MCF 10A (cell line): ENCODE measurements at regions not wholly inside any gene's neighbourhood (a gene's known extent, or its start where the extent isn't known, plus 50 kb on each side); places are given as distances from the start of the nearest gene placed in this dataset.
A peak's percentile ranks its signal among the peaks of the same experiment; 100 is the strongest.

Experiments used
- BruUV-seq: library from RNA; stranded (reverse); fragments of 400-500 nt; replicated peaks from 2 replicates; lab custom pipeline; 2021; lab: Mats Ljungman, UMichigan
- CTCF ChIA-PET: fragments of 300-600 bp; sonication (Branson Sonifier 250); formaldehyde crosslinking; extraction: SDS; loops from one replicate; lab custom pipeline; 2021; ENCODE audit warnings: antibody characterized with exemption, inconsistent platforms; lab: Yijun Ruan, JAX
- POLR2A ChIA-PET: fragments of 300-600, 350-650 bp; sonication (Branson Sonifier 250); formaldehyde crosslinking; extraction: SDS; loops from one replicate; lab custom pipeline; 2020; ENCODE audit warnings: antibody characterized with exemption, inconsistent platforms; lab: Yijun Ruan, JAX
- DNase-seq: peaks from one replicate; pipeline ENCODE4 v3.0.0-alpha.2; 2018; ENCODE audit not compliant: unreplicated experiment
- H3K27ac Mint-ChIP-seq: one replicate; pipeline ENCODE4 v1.8.0; 2022; ENCODE audit warnings: mild to moderate bottlenecking, low read depth, mixed read lengths; ENCODE audit not compliant: unreplicated experiment
- H3K27me3 Mint-ChIP-seq: one replicate; pipeline ENCODE4 v1.8.0; 2022; ENCODE audit warnings: mixed read lengths; ENCODE audit not compliant: insufficient read depth, unreplicated experiment
- H3K36me3 Mint-ChIP-seq: one replicate; pipeline ENCODE4 v1.8.0; 2022; ENCODE audit warnings: mild to moderate bottlenecking, moderate library complexity, mixed read lengths; ENCODE audit not compliant: insufficient read depth, unreplicated experiment
- H3K4me1 Mint-ChIP-seq: one replicate; pipeline ENCODE4 v1.8.0; 2022; ENCODE audit warnings: mixed read lengths; ENCODE audit not compliant: insufficient read depth, unreplicated experiment
- H3K4me3 Mint-ChIP-seq: one replicate; pipeline ENCODE4 v1.8.0; 2022; ENCODE audit warnings: mild to moderate bottlenecking, moderate library complexity, mixed read lengths; ENCODE audit not compliant: unreplicated experiment
- H3K9me3 Mint-ChIP-seq: one replicate; pipeline ENCODE4 v1.8.0; 2022; ENCODE audit warnings: mixed read lengths; ENCODE audit not compliant: unreplicated experiment
- intact Hi-C: fragments of 100-400 bp; cut with micrococcal nuclease; formaldehyde crosslinking; loops from 2 replicates; pipeline ENCODE4 v1.14.1; 2022
- TF ChIP-seq, protein P1 (sequence below): fragments of 200-600 bp; IDR thresholded peaks from one replicate; pipeline ENCODE4 v1.8.0; 2022; ENCODE audit warnings: antibody characterized with exemption, mild to moderate bottlenecking; ENCODE audit not compliant: unreplicated experiment

GRCh38 chr3:8368598-8368997, 133.0 kb upstream of the LMCD1 start:
- TF ChIP-seq, protein P1, sequence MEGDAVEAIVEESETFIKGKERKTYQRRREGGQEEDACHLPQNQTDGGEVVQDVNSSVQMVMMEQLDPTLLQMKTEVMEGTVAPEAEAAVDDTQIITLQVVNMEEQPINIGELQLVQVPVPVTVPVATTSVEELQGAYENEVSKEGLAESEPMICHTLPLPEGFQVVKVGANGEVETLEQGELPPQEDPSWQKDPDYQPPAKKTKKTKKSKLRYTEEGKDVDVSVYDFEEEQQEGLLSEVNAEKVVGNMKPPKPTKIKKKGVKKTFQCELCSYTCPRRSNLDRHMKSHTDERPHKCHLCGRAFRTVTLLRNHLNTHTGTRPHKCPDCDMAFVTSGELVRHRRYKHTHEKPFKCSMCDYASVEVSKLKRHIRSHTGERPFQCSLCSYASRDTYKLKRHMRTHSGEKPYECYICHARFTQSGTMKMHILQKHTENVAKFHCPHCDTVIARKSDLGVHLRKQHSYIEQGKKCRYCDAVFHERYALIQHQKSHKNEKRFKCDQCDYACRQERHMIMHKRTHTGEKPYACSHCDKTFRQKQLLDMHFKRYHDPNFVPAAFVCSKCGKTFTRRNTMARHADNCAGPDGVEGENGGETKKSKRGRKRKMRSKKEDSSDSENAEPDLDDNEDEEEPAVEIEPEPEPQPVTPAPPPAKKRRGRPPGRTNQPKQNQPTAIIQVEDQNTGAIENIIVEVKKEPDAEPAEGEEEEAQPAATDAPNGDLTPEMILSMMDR, result no peak
- ChIA-PET POLR2A (no interaction called here), CTCF (no interaction called here)
- Mint-ChIP-seq H3K27ac (no peak overlapping the region), H3K9me3 (no peaks in the 10 kb centered on the region), H3K27me3 (peaks cover 41% of the 10 kb centered on the region), H3K4me1 (peaks cover 8% of the 10 kb centered on the region), H3K4me3 (no peak overlapping the region), H3K36me3 (no peaks in the 10 kb centered on the region)
- no peak for DNase-seq
- no TSS peak for BruUV-seq
- intact Hi-C loops, result no loop called here

GRCh38 chr3:8369638-8370037, 132.0 kb upstream of the LMCD1 start:
- Mint-ChIP-seq H3K9me3 (no peaks in the 10 kb centered on the region), H3K36me3 (no peaks in the 10 kb centered on the region), H3K4me1 (peaks cover 8% of the 10 kb centered on the region), H3K27me3 (peaks cover 35% of the 10 kb centered on the region), H3K4me3 (no peak overlapping the region), H3K27ac (no peak overlapping the region)
- no peak for DNase-seq
- intact Hi-C loops, result no loop called here
- POLR2A ChIA-PET, result no interaction called here
- TF ChIP-seq, protein P1, result no peak
- CTCF ChIA-PET, result no interaction called here
- no TSS peak for BruUV-seq

GRCh38 chr3:8371085-8371551, 130.5 kb upstream of the LMCD1 start:
- Mint-ChIP-seq H3K4me1 (peaks cover 8% of the 10 kb centered on the region), H3K36me3 (no peaks in the 10 kb centered on the region), H3K4me3 (no peak overlapping the region), H3K27ac (no peak overlapping the region), H3K9me3 (peaks cover 4% of the 10 kb centered on the region), H3K27me3 (peaks cover 39% of the 10 kb centered on the region)
- ChIA-PET CTCF (interaction anchor here (0.9 to 1.0 kb wide), 2 partner anchors 24 to 131 kb away, joined by 3 read pairs; no protein-coding TSS in a partner anchor), POLR2A (no interaction called here)
- peak; percentile 44 for DNase-seq
- intact Hi-C loops, result no loop called here
- TF ChIP-seq, protein P1, result no peak
- BruUV-seq, result no TSS peak

GRCh38 chr3:8371960-8372463, 129.6 kb upstream of the LMCD1 start:
- POLR2A ChIA-PET, result interaction anchor here (0.9 kb wide), 1 partner anchor 8 kb away, joined by 3 read pairs; no protein-coding TSS in a partner anchor
- H3K27ac Mint-ChIP-seq, result no peak overlapping the region
- no TSS peak for BruUV-seq
- TF ChIP-seq, protein P1, result no peak
- H3K36me3 Mint-ChIP-seq, result no peaks in the 10 kb centered on the region
- peaks cover 35% of the 10 kb centered on the region for H3K27me3 Mint-ChIP-seq
- H3K4me1 Mint-ChIP-seq, result peaks cover 8% of the 10 kb centered on the region
- H3K9me3 Mint-ChIP-seq, result peaks cover 7% of the 10 kb centered on the region
- CTCF ChIA-PET, result interaction anchor here (0.6 kb wide), 1 partner anchor 69 kb away, joined by 3 read pairs; no protein-coding TSS in a partner anchor
- DNase-seq, result no peak
- H3K4me3 Mint-ChIP-seq, result no peak overlapping the region
- intact Hi-C loops, result no loop called here
